HL-60 (cell line): ENCODE measurements at regions not wholly inside any gene's neighbourhood (a gene's known extent, or its start where the extent isn't known, plus 50 kb on each side); places are given as distances from the start of the nearest gene placed in this dataset.
"Not testable (repeated sequence)": the region's sequence is repeated elsewhere in the genome, so short reads cannot be mapped to it uniquely, and the experiment has no call there.

Experiments used
- GABPA ChIP-seq: IDR thresholded peaks from 2 replicates; pipeline ENCODE4 v1.6.1; 2012; ENCODE audit warnings: low read depth
- POLR2AphosphoS5 ChIP-seq: IDR thresholded peaks from 2 replicates; pipeline ENCODE4 v1.6.1; 2012; ENCODE audit warnings: low read depth
- REST ChIP-seq: IDR thresholded peaks from 2 replicates; pipeline ENCODE4 v1.6.1; 2012; ENCODE audit warnings: low read depth; ENCODE audit not compliant: insufficient replicate concordance
- TF ChIP-seq, protein P1 (sequence below): IDR thresholded peaks from one replicate; pipeline ENCODE4 v1.5.1; 2011; ENCODE audit warnings: low read length, control low read depth, inconsistent platforms; ENCODE audit not compliant: insufficient read depth

DNA sequence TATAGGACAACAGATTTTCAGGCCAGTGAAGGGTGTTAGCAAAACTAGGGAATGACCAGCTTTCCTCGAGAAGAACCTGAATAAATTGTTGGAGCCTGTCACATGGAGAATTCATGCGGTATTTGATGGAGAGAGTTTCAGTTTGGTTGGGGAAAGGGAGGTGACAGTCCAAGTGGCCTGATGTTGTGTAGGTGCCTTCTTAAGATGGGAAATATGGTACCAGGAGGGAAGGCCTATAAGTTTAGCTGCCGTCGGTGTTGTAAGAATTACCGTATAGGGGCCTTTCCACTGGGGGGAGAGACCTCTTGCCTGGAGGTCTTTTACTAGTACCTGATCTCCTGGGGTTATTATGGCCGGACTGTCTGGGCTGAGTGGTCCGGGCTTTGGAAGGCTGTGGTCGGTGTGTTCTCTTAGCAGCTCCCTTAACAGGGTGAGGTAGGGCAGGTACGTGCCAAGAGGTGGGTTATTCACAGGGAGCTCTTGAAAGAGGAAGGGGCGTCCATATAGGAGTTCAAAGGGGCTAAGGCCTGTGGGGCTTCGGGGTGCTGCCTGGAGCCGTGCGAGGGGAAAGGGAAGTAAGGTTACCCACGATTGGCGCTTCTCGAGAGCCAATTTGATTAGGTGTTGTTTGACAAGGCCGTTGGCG is 641.1 kb upstream of the DPP6 start:
- TF ChIP-seq, protein P1, sequence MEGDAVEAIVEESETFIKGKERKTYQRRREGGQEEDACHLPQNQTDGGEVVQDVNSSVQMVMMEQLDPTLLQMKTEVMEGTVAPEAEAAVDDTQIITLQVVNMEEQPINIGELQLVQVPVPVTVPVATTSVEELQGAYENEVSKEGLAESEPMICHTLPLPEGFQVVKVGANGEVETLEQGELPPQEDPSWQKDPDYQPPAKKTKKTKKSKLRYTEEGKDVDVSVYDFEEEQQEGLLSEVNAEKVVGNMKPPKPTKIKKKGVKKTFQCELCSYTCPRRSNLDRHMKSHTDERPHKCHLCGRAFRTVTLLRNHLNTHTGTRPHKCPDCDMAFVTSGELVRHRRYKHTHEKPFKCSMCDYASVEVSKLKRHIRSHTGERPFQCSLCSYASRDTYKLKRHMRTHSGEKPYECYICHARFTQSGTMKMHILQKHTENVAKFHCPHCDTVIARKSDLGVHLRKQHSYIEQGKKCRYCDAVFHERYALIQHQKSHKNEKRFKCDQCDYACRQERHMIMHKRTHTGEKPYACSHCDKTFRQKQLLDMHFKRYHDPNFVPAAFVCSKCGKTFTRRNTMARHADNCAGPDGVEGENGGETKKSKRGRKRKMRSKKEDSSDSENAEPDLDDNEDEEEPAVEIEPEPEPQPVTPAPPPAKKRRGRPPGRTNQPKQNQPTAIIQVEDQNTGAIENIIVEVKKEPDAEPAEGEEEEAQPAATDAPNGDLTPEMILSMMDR, result not testable (repeated sequence)
- TF ChIP-seq POLR2AphosphoS5, REST, GABPA: not testable (repeated sequence)
